ENCODE measurements at regions not wholly inside any gene's neighbourhood (a gene's known extent, or its start where the extent isn't known, plus 50 kb on each side); places are given as distances from the start of the nearest gene placed in this dataset.

- TF ChIP-seq CTCF (IDR thresholded peaks at IDR 0.05) = peak; percentile 97
Observed at GRCh38 chr1:84753516-84754385, 63.5 kb upstream of the SSX2IP start.

GRCh38 chr1:84750110-84750730 lies 60.0 kb upstream of the SSX2IP start:
- no peak for TF ChIP-seq CTCF (IDR thresholded peaks at IDR 0.05)

- TF ChIP-seq CTCF (IDR thresholded peaks at IDR 0.05) = no peak
Observed at GRCh38 chr1:84749427-84749826, 59.2 kb upstream of the SSX2IP start.

- no peak for TF ChIP-seq CTCF (IDR thresholded peaks at IDR 0.05)
Observed at GRCh38 chr1:84748364-84748763, 58.1 kb upstream of the SSX2IP start.

GRCh38 chr1:84745857-84746256 lies 55.6 kb upstream of the SSX2IP start:
- no peak for TF ChIP-seq CTCF (IDR thresholded peaks at IDR 0.05)

- no peak for TF ChIP-seq CTCF (IDR thresholded peaks at IDR 0.05)
Observed at GRCh38 chr1:84743896-84744295, 53.6 kb upstream of the SSX2IP start.

GRCh38 chr1:84742653-84743052 lies 52.4 kb upstream of the SSX2IP start:
- TF ChIP-seq CTCF (IDR thresholded peaks at IDR 0.05) = no peak

Data from LNCAP (cell line).